Endothelial cell of umbilical vein (primary cell): ENCODE measurements at regions not wholly inside any gene's neighbourhood (a gene's known extent, or its start where the extent isn't known, plus 50 kb on each side); places are given as distances from the start of the nearest gene placed in this dataset.

ENCODE experiments used
- BruUV-seq: library from RNA; stranded (reverse); fragments of 400-500 nt; replicated peaks from 2 replicates; lab custom pipeline; 2021; lab: Mats Ljungman, UMichigan
- CTCF ChIA-PET: fragments of 300-600, 350-600 bp; sonication (Branson Sonifier 250); formaldehyde crosslinking; loops from one replicate; lab custom pipeline; 2021; ENCODE audit warnings: antibody characterized with exemption, inconsistent platforms; lab: Charles Lee
- POLR2A ChIA-PET: fragments of 300-600, 350-600 bp; sonication (Branson Sonifier 250); formaldehyde crosslinking; loops from one replicate; lab custom pipeline; 2021; ENCODE audit warnings: antibody characterized with exemption, inconsistent platforms; lab: Charles Lee
- DNase-seq: peaks from one replicate; pipeline ENCODE4 v3.0.0-alpha.2; 2011; ENCODE audit warnings: low read depth, low spot score
- FAIRE-seq: peaks from 2 replicates; lab custom pipeline; 2011; peaks lifted over from hg19 to GRCh38; lab: Jason Lieb, UNC
- H2AFZ ChIP-seq: 2 replicates; pipeline ENCODE4 v1.6.0; 2012; ENCODE audit warnings: low read depth, low read length, control low read depth, inconsistent platforms
- H3K27ac ChIP-seq: 2 replicates; pipeline ENCODE4 v1.5.1; 2011; ENCODE audit warnings: low read depth, mild to moderate bottlenecking, control low read depth, low read length, moderate library complexity; ENCODE audit not compliant: insufficient read depth
- H3K27me3 ChIP-seq, 2 experiments: 2 replicates each; pipeline versions ENCODE4 v1.6.0 to v1.6.1; 2011; ENCODE audit warnings: low read length in 2 of 2, mixed read lengths in 1 of 2; ENCODE audit not compliant: control insufficient read depth in 2 of 2, insufficient read depth in 2 of 2
- H3K36me3 ChIP-seq, 2 experiments: 2 replicates in 1 of 2; 3 replicates in 1 of 2; pipeline ENCODE4 v1.5.1; 2011; ENCODE audit warnings: low read length in 2 of 2, mild to moderate bottlenecking in 1 of 2, moderate library complexity in 1 of 2; ENCODE audit not compliant: control insufficient read depth in 2 of 2, insufficient read depth in 2 of 2; ENCODE audit errors: extremely low read depth in 1 of 2
- H3K4me1 ChIP-seq: 3 replicates; pipeline ENCODE4 v1.5.1; 2011; ENCODE audit warnings: mild to moderate bottlenecking, low read length; ENCODE audit not compliant: control insufficient read depth, insufficient read depth; ENCODE audit errors: extremely low read depth
- H3K4me2 ChIP-seq: 2 replicates; pipeline ENCODE4 v1.6.1; 2011; ENCODE audit warnings: low read length, control low read depth, mixed read lengths; ENCODE audit not compliant: insufficient read depth
- H3K4me3 ChIP-seq, 3 experiments: fragments of 200-600 bp in 1 of 3; sonication (generic), shearing (Covaris generic) in 1 of 3; replicated peaks in 1 of 3; 2 replicates each; pipeline ENCODE4 v1.5.1; 2011 to 2016; ENCODE audit warnings: control low read depth in 3 of 3, low read length in 3 of 3, mild to moderate bottlenecking in 2 of 3, inconsistent platforms in 1 of 3, low read depth in 1 of 3, moderate library complexity in 1 of 3; ENCODE audit not compliant: insufficient read depth in 1 of 3
- H3K79me2 ChIP-seq: 2 replicates; pipeline ENCODE4 v1.6.0; 2012; ENCODE audit warnings: low read length, inconsistent platforms; ENCODE audit not compliant: control insufficient read depth, insufficient read depth
- H3K9ac ChIP-seq: replicated peaks from 2 replicates; pipeline ENCODE3; 2011; ENCODE audit warnings: low read length, control low read depth; ENCODE audit not compliant: insufficient read depth; ENCODE audit errors: extremely low read depth
- H3K9me1 ChIP-seq: replicated peaks from 3 replicates; pipeline ENCODE4 v1.6.0; 2011; ENCODE audit warnings: mild to moderate bottlenecking, low read length; ENCODE audit not compliant: control insufficient read depth, insufficient read depth; ENCODE audit errors: extremely low read depth
- H3K9me3 ChIP-seq: replicated peaks from 2 replicates; pipeline ENCODE4 v1.5.1; 2012; ENCODE audit warnings: low read length, inconsistent platforms; ENCODE audit not compliant: control insufficient read depth, insufficient read depth
- H4K20me1 ChIP-seq: replicated peaks from 2 replicates; pipeline ENCODE3; 2011; ENCODE audit warnings: mild to moderate bottlenecking, low read length; ENCODE audit not compliant: control insufficient read depth, insufficient read depth; ENCODE audit errors: extremely low read depth
- CTCF ChIP-seq, 2 donors: IDR thresholded peaks; 1 replicate in 1 of 2; 2 replicates in 1 of 2; pipeline ENCODE4 v1.5.1; 2011; ENCODE audit warnings: low read length in 2 of 2, mild to moderate bottlenecking in 2 of 2, moderate library complexity in 2 of 2, control low read depth in 1 of 2, inconsistent platforms in 1 of 2, low read depth in 1 of 2; ENCODE audit not compliant: insufficient read depth in 1 of 2; ENCODE audit errors: extremely low read depth in 1 of 2
- EZH2 ChIP-seq: IDR thresholded peaks from 2 replicates; pipeline ENCODE4 v1.6.1; 2012; ENCODE audit warnings: borderline replicate concordance, low read depth, mild to moderate bottlenecking, moderate library complexity, low read length, inconsistent platforms; ENCODE audit not compliant: severe bottlenecking
- FOS ChIP-seq: IDR thresholded peaks from 2 replicates; pipeline ENCODE4 v1.6.1; 2011; ENCODE audit warnings: mild to moderate bottlenecking, low read length, moderate library complexity, borderline replicate concordance; ENCODE audit not compliant: insufficient read depth
- GATA2 ChIP-seq: IDR thresholded peaks from 2 replicates; pipeline ENCODE4 v1.7.0; 2011; ENCODE audit warnings: low read depth, mild to moderate bottlenecking, moderate library complexity, mixed read lengths, low read length; ENCODE audit not compliant: insufficient read length, insufficient read depth
- JUN ChIP-seq: IDR thresholded peaks from 2 replicates; pipeline ENCODE4 v1.6.1; 2011; ENCODE audit warnings: borderline replicate concordance, low read depth; ENCODE audit not compliant: insufficient read length, insufficient read depth
- POLR2A ChIP-seq: IDR thresholded peaks from 2 replicates; pipeline ENCODE4 v1.6.1; 2012; ENCODE audit warnings: low read depth, mild to moderate bottlenecking, control low read depth, low read length
- POLR2AphosphoS5 ChIP-seq: IDR thresholded peaks from 2 replicates; pipeline ENCODE4 v1.6.1; 2012; ENCODE audit warnings: low read depth, mild to moderate bottlenecking, control low read depth, low read length, moderate library complexity; ENCODE audit not compliant: insufficient read depth
- dilution Hi-C: fragments of 300-500 bp; cut with MboI; formaldehyde crosslinking; loops from one replicate; pipeline ENCODE4 v1.15.0; 2019; ENCODE audit warnings: low sequenced_read_pairs; ENCODE audit not compliant: extremely low pct_ligation_motif_present
- intact Hi-C: fragments of 100-400 bp; cut with micrococcal nuclease; formaldehyde crosslinking; loops from one replicate; pipeline ENCODE4 v1.10.0; 2022

- H3K4me2 ChIP-seq, result no peak overlapping the region
- ChIA-PET POLR2A (no interaction called here), CTCF (no interaction called here)
- intact Hi-C loops (no loop called here), dilution Hi-C loops (no loop called here)
- no peak for TF ChIP-seq POLR2A
- H3K4me3 ChIP-seq, result no peak overlapping the region
- H3K9me3 ChIP-seq, result no peaks in the 10 kb centered on the region
- no peaks in the 10 kb centered on the region for H3K36me3 ChIP-seq
- no TSS peak for BruUV-seq
- no peak overlapping the region for H3K9ac ChIP-seq
- DNase-seq (no peak), FAIRE-seq (no peak)
- H3K27ac ChIP-seq, result no peak overlapping the region
- no peaks in the 10 kb centered on the region for H3K79me2 ChIP-seq
- H2AFZ ChIP-seq, result no peak overlapping the region
- H3K27me3 ChIP-seq, result peaks cover 3% of the 10 kb centered on the region in 2 experiments
- H3K9me1 ChIP-seq, result no peaks in the 10 kb centered on the region
- H3K4me1 ChIP-seq, result no peaks in the 10 kb centered on the region
- H4K20me1 ChIP-seq, result no peaks in the 10 kb centered on the region
Measured at GRCh38 chr10:33833566-33833965, 499.1 kb upstream of the NRP1 start.

GRCh38 chr10:33832124-33832787 is 497.8 kb upstream of the NRP1 start:
- peaks cover 2 to 3% of the 10 kb centered on the region in 2 experiments for H3K27me3 ChIP-seq
- H3K4me1 ChIP-seq, result no peaks in the 10 kb centered on the region
- FAIRE-seq, result no peak
- H3K9ac ChIP-seq, result no peak overlapping the region
- dilution Hi-C loops (no loop called here), intact Hi-C loops (no loop called here)
- no peaks in the 10 kb centered on the region for H3K9me1 ChIP-seq
- H4K20me1 ChIP-seq, result no peaks in the 10 kb centered on the region
- no peak overlapping the region for H3K4me3 ChIP-seq
- ChIA-PET CTCF (no interaction called here), POLR2A (interaction anchor here (0.6 kb wide), 1 partner anchor 92 kb away, joined by 4 read pairs; no protein-coding TSS in a partner anchor)
- BruUV-seq, result no TSS peak
- no peak for DNase-seq
- no peak overlapping the region for H2AFZ ChIP-seq
- H3K79me2 ChIP-seq, result no peaks in the 10 kb centered on the region
- no peaks in the 10 kb centered on the region for H3K9me3 ChIP-seq
- no peaks in the 10 kb centered on the region for H3K36me3 ChIP-seq
- no peak overlapping the region for H3K27ac ChIP-seq
- TF ChIP-seq POLR2AphosphoS5, result no peak
- TF ChIP-seq JUN, result no peak
- no peak for TF ChIP-seq CTCF (IDR thresholded peaks at IDR 0.05; ENCODE audit: extremely low read depth in 1 of 2, insufficient read depth in 1 of 2, low read depth in 1 of 2, low read length in 2 of 2)
- TF ChIP-seq EZH2, result no peak
- TF ChIP-seq POLR2A, result no peak
- TF ChIP-seq FOS, result no peak
- TF ChIP-seq GATA2, result no peak
- H3K4me2 ChIP-seq, result no peak overlapping the region
